ENCODE measurements at regions not wholly inside any gene's neighbourhood (a gene's known extent, or its start where the extent isn't known, plus 50 kb on each side); places are given as distances from the start of the nearest gene placed in this dataset.

- TF ChIP-seq TAF1 (IDR thresholded peaks at IDR 0.05; ENCODE audit: borderline replicate concordance, low read depth, low read length) (no peak), YY1 (IDR thresholded peaks at IDR 0.05; ENCODE audit: low read depth) (no peak), RAD21 (IDR thresholded peaks at IDR 0.05; ENCODE audit: low read length) (no peak), GABPA (IDR thresholded peaks at IDR 0.05; ENCODE audit: low read depth) (no peak), POLR2AphosphoS5 (IDR thresholded peaks at IDR 0.05; ENCODE audit: low read depth, low read length) (no peak), EZH2phosphoT487 (IDR thresholded peaks at IDR 0.05; ENCODE audit: borderline replicate concordance, low read depth) (no peak), FOXM1 (IDR thresholded peaks at IDR 0.05; ENCODE audit: low read depth) (no peak), MXI1 (IDR thresholded peaks at IDR 0.05; ENCODE audit: low read depth, low read length) (no peak)
- TF ChIP-seq, protein P1, sequence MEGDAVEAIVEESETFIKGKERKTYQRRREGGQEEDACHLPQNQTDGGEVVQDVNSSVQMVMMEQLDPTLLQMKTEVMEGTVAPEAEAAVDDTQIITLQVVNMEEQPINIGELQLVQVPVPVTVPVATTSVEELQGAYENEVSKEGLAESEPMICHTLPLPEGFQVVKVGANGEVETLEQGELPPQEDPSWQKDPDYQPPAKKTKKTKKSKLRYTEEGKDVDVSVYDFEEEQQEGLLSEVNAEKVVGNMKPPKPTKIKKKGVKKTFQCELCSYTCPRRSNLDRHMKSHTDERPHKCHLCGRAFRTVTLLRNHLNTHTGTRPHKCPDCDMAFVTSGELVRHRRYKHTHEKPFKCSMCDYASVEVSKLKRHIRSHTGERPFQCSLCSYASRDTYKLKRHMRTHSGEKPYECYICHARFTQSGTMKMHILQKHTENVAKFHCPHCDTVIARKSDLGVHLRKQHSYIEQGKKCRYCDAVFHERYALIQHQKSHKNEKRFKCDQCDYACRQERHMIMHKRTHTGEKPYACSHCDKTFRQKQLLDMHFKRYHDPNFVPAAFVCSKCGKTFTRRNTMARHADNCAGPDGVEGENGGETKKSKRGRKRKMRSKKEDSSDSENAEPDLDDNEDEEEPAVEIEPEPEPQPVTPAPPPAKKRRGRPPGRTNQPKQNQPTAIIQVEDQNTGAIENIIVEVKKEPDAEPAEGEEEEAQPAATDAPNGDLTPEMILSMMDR (IDR thresholded peaks at IDR 0.05), result no peak
- TF ChIP-seq, protein P2, sequence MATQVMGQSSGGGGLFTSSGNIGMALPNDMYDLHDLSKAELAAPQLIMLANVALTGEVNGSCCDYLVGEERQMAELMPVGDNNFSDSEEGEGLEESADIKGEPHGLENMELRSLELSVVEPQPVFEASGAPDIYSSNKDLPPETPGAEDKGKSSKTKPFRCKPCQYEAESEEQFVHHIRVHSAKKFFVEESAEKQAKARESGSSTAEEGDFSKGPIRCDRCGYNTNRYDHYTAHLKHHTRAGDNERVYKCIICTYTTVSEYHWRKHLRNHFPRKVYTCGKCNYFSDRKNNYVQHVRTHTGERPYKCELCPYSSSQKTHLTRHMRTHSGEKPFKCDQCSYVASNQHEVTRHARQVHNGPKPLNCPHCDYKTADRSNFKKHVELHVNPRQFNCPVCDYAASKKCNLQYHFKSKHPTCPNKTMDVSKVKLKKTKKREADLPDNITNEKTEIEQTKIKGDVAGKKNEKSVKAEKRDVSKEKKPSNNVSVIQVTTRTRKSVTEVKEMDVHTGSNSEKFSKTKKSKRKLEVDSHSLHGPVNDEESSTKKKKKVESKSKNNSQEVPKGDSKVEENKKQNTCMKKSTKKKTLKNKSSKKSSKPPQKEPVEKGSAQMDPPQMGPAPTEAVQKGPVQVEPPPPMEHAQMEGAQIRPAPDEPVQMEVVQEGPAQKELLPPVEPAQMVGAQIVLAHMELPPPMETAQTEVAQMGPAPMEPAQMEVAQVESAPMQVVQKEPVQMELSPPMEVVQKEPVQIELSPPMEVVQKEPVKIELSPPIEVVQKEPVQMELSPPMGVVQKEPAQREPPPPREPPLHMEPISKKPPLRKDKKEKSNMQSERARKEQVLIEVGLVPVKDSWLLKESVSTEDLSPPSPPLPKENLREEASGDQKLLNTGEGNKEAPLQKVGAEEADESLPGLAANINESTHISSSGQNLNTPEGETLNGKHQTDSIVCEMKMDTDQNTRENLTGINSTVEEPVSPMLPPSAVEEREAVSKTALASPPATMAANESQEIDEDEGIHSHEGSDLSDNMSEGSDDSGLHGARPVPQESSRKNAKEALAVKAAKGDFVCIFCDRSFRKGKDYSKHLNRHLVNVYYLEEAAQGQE (IDR thresholded peaks at IDR 0.05; ENCODE audit: low read depth, low read length), result no peak
These were observed 157.0 kb upstream of the HS6ST1 start for GRCh38 chr2:128475427-128476211.

Measured in SK-N-SH (cell line).